GM21367 (cell line): ENCODE measurements at regions not wholly inside any gene's neighbourhood (a gene's known extent, or its start where the extent isn't known, plus 50 kb on each side); places are given as distances from the start of the nearest gene placed in this dataset.
A peak's percentile ranks its signal among the peaks of the same experiment; 100 is the strongest.

ENCODE experiments used
- ATAC-seq: cut with Tn5 transposase; IDR thresholded peaks from one replicate; pipeline ENCODE4 v1.9.1; 2021; ENCODE audit not compliant: unreplicated experiment

DNA sequence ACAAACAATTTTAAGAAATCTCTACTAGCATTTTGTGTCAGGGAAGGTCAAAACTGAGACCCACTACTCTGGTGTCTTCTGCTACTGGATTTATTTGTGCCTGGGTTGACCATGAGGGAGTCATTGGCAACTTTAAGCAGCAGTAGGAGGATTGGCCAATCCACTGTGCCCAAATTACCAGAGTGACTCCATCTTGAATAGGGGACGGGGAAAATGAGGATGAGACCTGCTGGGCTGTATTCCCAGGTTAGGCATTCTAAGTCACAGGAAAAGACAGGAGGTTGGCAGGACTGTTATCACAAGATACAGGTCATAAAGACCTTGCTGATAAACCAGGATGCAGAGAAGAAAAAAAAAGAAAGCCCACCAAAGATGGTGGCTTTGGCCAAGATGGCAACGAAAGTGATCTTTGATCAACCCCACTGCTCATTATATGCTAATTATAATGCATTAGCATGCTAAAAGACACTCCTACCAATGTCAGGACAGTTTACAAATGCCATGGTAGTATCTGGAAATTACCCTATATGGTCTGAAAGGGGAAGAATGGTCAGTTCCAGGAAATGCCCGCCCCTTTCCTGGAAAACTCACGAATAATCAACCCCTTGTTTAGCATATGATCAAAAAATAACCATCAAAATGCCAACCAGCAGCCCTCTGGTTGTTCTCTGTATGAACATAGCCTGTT is 200.9 kb downstream of the LTN1 start:
- ATAC-seq, result no peak

DNA sequence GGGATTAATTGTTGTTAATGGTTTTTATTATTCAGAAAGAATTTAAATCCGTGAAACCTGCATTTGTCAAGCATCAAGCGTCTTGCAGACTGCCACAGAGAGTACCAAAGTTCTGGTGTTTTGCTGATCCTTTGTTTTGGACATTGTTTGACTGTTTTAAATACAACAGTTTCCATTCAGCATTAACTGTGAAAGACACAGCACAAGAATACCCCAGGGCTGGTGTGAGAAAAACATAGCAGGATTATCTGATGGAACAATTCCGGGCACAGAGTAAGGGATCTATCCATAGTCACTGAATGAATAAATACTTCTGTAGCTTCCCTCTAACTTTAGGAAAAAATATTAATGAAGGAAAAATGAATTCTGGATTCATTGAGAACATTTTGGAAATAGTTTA is 202.3 kb downstream of the LTN1 start:
- ATAC-seq, result no peak

DNA sequence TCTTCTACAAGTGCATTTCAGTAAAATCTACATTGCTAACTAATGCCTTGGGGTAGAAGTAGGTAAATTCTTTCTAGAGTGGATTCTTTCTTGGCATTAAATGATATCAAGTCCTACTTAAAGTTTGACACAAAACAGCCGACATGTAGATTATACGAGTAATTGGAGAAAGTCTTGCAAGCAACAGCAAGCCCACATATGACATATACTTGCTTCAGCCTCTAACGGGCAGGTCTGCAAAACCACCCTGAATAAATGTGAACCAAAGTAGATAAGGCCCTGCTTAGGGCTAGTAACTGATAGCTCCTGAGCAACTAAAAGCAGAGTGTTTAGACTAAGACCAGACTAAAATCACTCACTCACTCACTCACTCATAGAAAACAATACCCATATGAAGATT is 203.2 kb downstream of the LTN1 start:
- no peak for ATAC-seq

- ATAC-seq, result no peak
These were observed 204.6 kb downstream of the LTN1 start for GRCh38 chr21:28788030-28788429.

GRCh38 chr21:28783641-28784185 is 209.0 kb downstream of the LTN1 start:
- no peak for ATAC-seq

DNA sequence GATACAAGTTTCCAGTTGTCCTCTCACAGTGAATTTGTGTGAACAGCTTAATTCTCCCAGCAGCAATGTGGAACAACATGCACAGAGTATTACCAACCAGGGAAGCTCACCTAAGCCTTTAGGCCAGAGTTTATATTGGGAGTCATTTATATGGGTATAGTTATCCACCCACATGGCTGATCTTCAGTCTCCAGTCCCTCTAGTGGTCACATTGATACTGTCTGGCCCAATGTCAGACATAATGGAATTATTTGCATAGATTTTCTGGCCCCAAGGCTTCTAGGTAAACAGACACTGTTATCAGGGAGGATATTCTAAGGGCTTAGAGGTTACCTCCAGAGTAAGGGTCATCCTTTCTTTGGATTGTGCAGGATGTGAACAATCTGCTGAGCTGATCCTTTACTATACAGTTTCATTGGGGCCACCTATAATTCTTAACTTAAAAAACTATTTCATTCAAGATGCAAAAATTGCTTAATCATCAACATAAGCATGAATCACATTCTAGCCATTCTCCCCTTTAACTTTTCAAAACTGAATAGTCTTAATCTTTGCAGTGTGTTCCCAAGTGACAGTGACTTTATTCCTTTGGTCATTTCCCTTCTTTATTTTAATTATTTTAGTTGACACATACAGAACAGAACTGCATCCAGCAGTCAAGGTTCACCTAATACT is 210.9 kb downstream of the LTN1 start:
- peak; percentile 64 for ATAC-seq

DNA sequence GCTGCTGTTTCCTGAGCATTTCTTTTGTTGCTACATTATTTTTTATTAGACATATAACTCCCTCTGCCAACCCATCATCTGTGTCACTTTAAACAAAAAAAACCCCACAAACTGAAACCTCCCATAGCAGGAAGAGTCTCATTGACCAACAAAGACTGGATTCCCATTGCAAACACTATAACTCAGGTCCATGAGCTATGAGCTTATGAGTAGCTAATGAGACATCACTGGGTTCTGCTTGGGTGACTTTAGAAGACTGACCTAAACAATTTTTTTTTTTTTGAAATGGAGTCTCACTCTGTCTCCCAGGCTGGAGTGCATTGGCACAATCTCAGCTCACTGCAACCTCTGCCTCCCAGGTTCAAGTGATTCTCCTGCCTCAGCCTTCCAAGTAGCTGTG is 212.8 kb downstream of the LTN1 start:
- no peak for ATAC-seq

DNA sequence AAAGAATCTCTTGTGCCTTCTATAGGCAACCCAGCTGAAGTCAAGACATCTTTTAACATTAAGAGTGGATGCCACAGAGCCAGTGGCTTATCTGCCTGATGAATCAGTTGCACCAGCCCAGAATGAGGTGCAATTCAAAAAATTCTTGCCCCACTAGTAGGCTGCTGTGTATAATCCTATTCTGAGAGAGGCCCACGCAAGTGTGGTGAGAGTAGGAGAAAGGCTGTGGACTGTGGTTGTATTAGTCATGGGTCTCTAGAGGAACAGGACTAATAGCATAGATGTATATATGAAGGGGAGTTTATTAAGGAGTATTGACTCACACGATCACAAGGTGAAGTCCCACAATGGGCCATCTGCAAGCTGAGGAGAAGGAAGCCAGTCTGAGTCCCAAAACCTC is 216.4 kb downstream of the LTN1 start:
- ATAC-seq, result no peak

DNA sequence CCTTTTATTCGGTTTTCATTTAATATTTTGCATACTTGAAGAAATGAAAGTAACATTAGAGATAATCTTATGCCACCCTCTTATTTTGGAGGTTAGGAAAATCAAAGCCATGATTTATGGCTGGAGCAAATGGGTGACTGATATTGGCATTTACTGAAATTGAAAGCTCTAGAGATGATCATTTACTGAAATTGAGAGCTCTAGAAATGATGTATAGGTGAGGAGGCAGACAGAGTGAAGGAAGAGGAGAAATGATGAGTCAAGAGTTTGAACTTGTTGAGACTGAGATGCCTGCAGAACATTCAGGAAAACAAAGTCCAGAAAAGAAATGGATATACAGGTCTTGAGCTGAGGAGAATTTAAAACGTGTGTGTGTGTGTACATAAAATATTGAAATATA is 217.6 kb downstream of the LTN1 start:
- no peak for ATAC-seq

- ATAC-seq, result no peak
These were observed 219.6 kb downstream of the LTN1 start for GRCh38 chr21:28773036-28773435.

GRCh38 chr21:28771790-28772501 is 220.7 kb downstream of the LTN1 start:
- no peak for ATAC-seq

DNA sequence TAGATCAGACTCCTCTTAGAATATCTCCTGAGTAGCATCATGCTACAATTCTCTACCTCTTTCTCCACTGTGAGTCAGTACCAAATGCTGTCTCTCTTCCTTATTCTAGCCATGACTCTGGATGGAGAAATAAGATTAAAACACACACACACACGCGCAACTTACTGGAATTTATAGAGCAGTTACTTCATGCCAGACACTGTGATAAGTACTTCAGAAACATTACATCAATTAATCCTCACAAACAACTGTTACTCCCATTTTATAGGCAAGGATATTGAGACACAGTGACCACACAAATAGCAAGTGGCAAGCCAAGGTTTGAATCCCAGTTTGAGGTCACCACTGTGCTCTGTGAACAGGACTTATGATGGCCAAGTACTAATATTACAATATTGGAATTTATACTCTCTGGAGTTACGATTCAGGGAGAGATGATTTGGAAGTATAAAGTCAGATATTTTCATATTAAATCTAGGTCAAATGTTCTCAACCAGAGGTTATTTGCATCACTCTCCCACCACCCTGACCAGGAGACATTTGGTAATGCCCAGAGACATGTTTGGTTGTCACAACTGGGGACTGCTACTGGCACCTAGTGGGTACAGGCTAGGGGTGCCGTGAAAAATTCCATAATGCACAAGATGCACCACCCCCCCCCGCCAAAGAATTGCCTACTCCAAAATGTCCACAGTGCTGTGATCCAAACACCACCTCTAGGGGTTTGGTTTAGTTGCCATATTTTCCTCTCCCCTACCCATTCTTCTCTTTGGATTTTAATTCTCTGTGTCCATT is 221.6 kb downstream of the LTN1 start:
- no peak for ATAC-seq

GRCh38 chr21:28769683-28770082 is 223.0 kb downstream of the LTN1 start:
- no peak for ATAC-seq

DNA sequence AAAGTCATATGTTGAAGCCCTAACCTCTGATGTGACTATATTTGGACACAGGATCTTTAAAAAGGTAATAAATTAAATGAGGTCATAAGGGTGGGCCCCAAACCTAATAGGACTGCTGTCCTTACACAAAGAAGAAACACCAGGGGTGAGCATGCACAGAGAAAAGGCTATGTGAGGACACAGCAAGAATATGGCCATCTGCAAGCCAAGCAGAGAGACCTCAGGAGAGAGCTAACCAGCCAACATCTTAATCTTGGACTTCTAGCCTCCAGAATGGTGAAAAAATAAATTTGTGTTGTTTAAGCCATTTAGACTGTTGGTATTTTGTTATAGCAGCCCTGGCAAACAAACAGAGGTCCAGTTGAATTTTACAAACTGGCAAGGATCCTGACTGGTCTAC is 223.9 kb downstream of the LTN1 start:
- ATAC-seq, result no peak

GRCh38 chr21:28767523-28767922 is 225.2 kb downstream of the LTN1 start:
- ATAC-seq, result no peak

- no peak for ATAC-seq
These were observed 228.8 kb downstream of the LTN1 start for GRCh38 chr21:28763809-28764418.

DNA sequence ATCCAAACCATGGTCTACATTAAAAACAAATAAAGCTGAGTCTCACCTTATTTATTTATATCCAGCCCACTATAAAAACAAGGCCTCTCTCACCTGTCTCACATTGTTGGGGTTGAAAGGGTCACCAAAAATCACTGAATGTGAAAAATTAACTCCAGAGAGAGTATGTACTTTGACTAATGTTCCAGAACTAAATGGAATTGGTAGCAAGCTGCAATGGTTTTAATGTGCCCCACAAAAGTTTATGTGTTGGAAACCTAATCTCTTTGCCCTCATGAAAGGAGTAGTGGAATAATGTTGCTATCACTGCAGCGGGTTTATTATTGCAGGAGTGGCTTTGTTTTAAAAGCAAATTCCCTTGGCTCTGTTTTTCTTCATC is 230.3 kb downstream of the LTN1 start:
- ATAC-seq, result no peak

DNA sequence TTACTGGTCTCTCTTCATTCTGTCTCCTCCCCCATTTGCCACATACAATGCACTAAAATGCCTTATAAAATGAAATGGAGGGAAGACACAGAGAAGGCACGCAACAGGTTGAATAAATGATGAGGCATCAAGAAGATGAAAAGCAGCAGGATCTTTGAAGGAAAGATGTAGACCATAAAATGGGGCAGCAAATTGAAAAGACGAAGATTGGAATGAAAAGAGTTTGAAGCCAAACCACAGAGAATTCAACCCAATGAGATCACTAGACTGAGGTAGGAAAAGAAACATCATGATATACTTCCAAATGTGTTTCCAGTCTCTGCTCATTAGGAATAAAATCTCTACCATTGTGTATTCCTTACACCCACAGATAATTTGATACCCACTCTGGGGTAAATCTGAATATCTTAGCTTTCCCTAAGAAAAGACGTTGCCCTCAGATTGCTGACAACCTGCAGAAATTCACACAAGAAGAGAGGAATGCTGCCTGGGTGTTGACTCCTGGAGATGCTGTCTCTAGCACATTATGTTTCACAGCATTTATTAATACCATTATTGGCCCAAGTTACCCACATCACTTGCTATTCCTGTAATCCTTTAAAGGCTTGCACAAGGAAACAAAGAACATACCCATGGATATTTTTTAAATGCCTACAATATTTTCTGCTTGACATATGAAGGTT is 230.9 kb downstream of the LTN1 start:
- ATAC-seq, result no peak

- ATAC-seq, result no peak
These were observed 233.8 kb downstream of the LTN1 start for GRCh38 chr21:28758883-28759242.
